ENCODE measurements at regions not wholly inside any gene's neighbourhood (a gene's known extent, or its start where the extent isn't known, plus 50 kb on each side); places are given as distances from the start of the nearest gene placed in this dataset.

DNA sequence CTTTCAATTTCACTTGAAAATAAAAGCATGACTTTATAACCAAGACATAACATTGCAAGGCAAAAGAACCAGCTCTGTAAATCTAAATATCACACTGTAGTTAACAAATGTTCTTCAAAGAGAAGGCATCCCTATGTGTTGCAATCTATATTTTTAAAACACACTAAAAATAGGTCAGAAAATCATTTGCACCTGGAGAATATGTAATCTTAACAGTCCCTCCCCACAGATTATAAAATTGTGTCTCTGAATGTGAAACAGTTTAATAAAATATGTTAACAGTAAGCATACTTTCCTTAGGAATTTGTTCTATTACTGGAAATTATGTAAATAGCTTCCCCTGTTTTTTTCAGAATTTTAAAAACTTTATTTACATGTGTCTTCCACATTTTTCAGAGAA, 351.9 kb downstream of the COL12A1 start:
- Histone ChIP-seq H3K27me3 (ENCODE audit: control insufficient read depth in 2 of 2, insufficient read depth in 2 of 2, low read length in 2 of 2) (no peaks in the 10 kb centered on the region), H3K9me1 (ENCODE audit: control insufficient read depth, insufficient read depth, low read length) (no peaks in the 10 kb centered on the region), H3K4me3 (no peak overlapping the region), H3K36me3 (ENCODE audit: control insufficient read depth, insufficient read depth, low read length) (no peaks in the 10 kb centered on the region), H3K4me1 (replicated peaks in 1 of 2; ENCODE audit: control insufficient read depth in 2 of 2, insufficient read depth in 2 of 2, low read length in 2 of 2) (no peaks in the 10 kb centered on the region), H3K4me2 (ENCODE audit: insufficient read depth, low read length) (no peak overlapping the region), H3K79me2 (ENCODE audit: control insufficient read depth, insufficient read depth, low read length) (no peaks in the 10 kb centered on the region), H3K9me3 (replicated peaks; ENCODE audit: control insufficient read depth, insufficient read depth, low read depth, low read length) (no peaks in the 10 kb centered on the region; the same call in 1 of the 2 replicates), H3K9ac (ENCODE audit: insufficient read depth in 1 of 2, low read depth in 2 of 2, low read length in 2 of 2) (no peak overlapping the region), H4K20me1 (replicated peaks; ENCODE audit: control insufficient read depth, insufficient read depth, low read length) (no peaks in the 10 kb centered on the region), H3K27ac (ENCODE audit: extremely low read depth, low read depth, low read length) (no peak overlapping the region), H2AFZ (ENCODE audit: low read depth, low read length) (no peak overlapping the region)
- DNase-seq (ENCODE audit: extremely low read depth in 1 of 4, low spot score in 3 of 4) (no peak), ATAC-seq (no peak), FAIRE-seq (no peak)
- no peak for TF ChIP-seq KDM2B (CRISPR knock-in tag; IDR thresholded peaks at IDR 0.05)
- TF ChIP-seq THAP7 (CRISPR knock-in tag; IDR thresholded peaks at IDR 0.05): no peak
- TF ChIP-seq ZNF3 (CRISPR knock-in tag; IDR thresholded peaks at IDR 0.05): no peak
- TF ChIP-seq, protein P1, sequence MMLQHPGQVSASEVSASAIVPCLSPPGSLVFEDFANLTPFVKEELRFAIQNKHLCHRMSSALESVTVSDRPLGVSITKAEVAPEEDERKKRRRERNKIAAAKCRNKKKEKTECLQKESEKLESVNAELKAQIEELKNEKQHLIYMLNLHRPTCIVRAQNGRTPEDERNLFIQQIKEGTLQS (IDR thresholded peaks at IDR 0.05): no peak
- TF ChIP-seq, protein P1 (CRISPR knock-in tag; conservative IDR thresholded peaks at IDR 0.05): no peak
- TF ChIP-seq SRSF7 (optimal IDR thresholded peaks at IDR 0.05; ENCODE audit: low read depth, low read length): no peak
- TF ChIP-seq DPF2 (IDR thresholded peaks at IDR 0.05): no peak
- TF ChIP-seq HMGN3 (IDR thresholded peaks at IDR 0.05; ENCODE audit: borderline replicate concordance, extremely low read depth, insufficient read length, low read depth, low read length): no peak
- no peak for TF ChIP-seq BACH1 (tag; IDR thresholded peaks at IDR 0.05)
- no peak for TF ChIP-seq FOXM1 (IDR thresholded peaks at IDR 0.05; ENCODE audit: low read depth)
- TF ChIP-seq FOXM1 (CRISPR knock-in tag; IDR thresholded peaks at IDR 0.05; ENCODE audit: low read depth): no peak
- TF ChIP-seq ZNF274 (IDR thresholded peaks at IDR 0.05; ENCODE audit: borderline replicate concordance, low read depth, low read length): no peak
- TF ChIP-seq POLR3A (IDR thresholded peaks at IDR 0.05; ENCODE audit: borderline replicate concordance, extremely low read depth, insufficient read depth, insufficient read length): no peak
- TF ChIP-seq BCOR (IDR thresholded peaks at IDR 0.05): no peak
- TF ChIP-seq SMAD2 (IDR thresholded peaks at IDR 0.05; ENCODE audit: low read depth, low read length): no peak
- no peak for TF ChIP-seq TAL1 (IDR thresholded peaks at IDR 0.05)
- POLR2A ChIA-PET: no interaction called here
- no TSS peak for BruUV-seq (replicated peaks)
- in situ Hi-C loops (cut with MboI) (no loop called here), intact Hi-C loops (cut with micrococcal nuclease) (no loop called here)
- CTCF ChIA-PET (ENCODE audit: low intra/inter-chr PET ratio): no interaction called here

All from K562 (cell line).